Gastrocnemius medialis (tissue), 4 donors: ENCODE measurements at regions not wholly inside any gene's neighbourhood (a gene's known extent, or its start where the extent isn't known, plus 50 kb on each side); places are given as distances from the start of the nearest gene placed in this dataset.

ENCODE experiments used
- ATAC-seq, 2 donors: fragments of 150-250 bp; one replicate each; pipeline ENCODE4 v1.9.1; 2016
- DNase-seq, 2 donors: peaks; one replicate each; pipeline ENCODE4 v3.0.0-alpha.2; 2019
- H3K27ac ChIP-seq, 4 donors: fragments of 200-600 bp; sonication (generic); 1 replicate in 1 of 4; 2 replicates in 3 of 4; pipeline ENCODE4 v1.5.1; 2016 to 2018; ENCODE audit warnings: mild to moderate bottlenecking in 2 of 4, moderate library complexity in 1 of 4
- H3K27me3 ChIP-seq, 3 donors: fragments of 200-600 bp; sonication (generic) in 2 of 3; 1 replicate in 1 of 3; 2 replicates in 2 of 3; pipeline versions ENCODE4 v1.5.1 to v1.6.0; 2016 to 2019; ENCODE audit warnings: mild to moderate bottlenecking in 1 of 3, moderate library complexity in 1 of 3
- H3K36me3 ChIP-seq, 2 donors: fragments of 200-600 bp; sonication (generic) in 1 of 2; one replicate each; pipeline ENCODE4 v1.5.1; 2017 to 2018
- H3K4me1 ChIP-seq, 2 donors: fragments of 200-600 bp; sonication (generic) in 1 of 2; one replicate each; pipeline ENCODE4 v1.5.1; 2016 to 2017; ENCODE audit warnings: mild to moderate bottlenecking in 2 of 2
- H3K4me3 ChIP-seq, 4 donors: fragments of 200-600 bp; sonication (generic) in 3 of 4; 1 replicate in 1 of 4; 2 replicates in 3 of 4; pipeline ENCODE4 v1.5.1; 2016 to 2019; ENCODE audit warnings: mild to moderate bottlenecking in 2 of 4
- H3K9me3 ChIP-seq, 3 donors: fragments of 200-600 bp; sonication (generic) in 2 of 3; 1 replicate in 1 of 3; 2 replicates in 2 of 3; pipeline ENCODE4 v1.5.1; 2016 to 2019
- POLR2A ChIP-seq, 2 donors: fragments of 450-650 bp; IDR thresholded peaks; one replicate each; pipeline ENCODE4 v1.6.1; 2017; ENCODE audit warnings: antibody characterized with exemption in 2 of 2, mild to moderate bottlenecking in 2 of 2, moderate library complexity in 2 of 2
- in situ Hi-C, 4 donors: fragments of 200-750 bp; cut with MboI; loops; one replicate each; pipeline versions ENCODE4 v1.15.0 to v1.8.0; 2017; ENCODE audit warnings: low sequenced_read_pairs in 4 of 4
- intact Hi-C: fragments of 100-400 bp; cut with DNase I; formaldehyde crosslinking; loops from one replicate; pipeline ENCODE4 v1.15.1; 2023; ENCODE audit warnings: low total_unique reads
- TF ChIP-seq, protein P1 (sequence below), 5 experiments: fragments of 450-650 bp in 3 of 5; fragments of 200-600 bp in 2 of 5; sonication (generic) in 2 of 5; IDR thresholded peaks in 4 of 5; conservative IDR thresholded peaks in 1 of 5; 1 replicate in 4 of 5; 2 replicates in 1 of 5; pipeline ENCODE4 v1.5.1; 2016 to 2019; ENCODE audit warnings: antibody characterized with exemption in 5 of 5, mild to moderate bottlenecking in 3 of 5, moderate library complexity in 3 of 5

DNA sequence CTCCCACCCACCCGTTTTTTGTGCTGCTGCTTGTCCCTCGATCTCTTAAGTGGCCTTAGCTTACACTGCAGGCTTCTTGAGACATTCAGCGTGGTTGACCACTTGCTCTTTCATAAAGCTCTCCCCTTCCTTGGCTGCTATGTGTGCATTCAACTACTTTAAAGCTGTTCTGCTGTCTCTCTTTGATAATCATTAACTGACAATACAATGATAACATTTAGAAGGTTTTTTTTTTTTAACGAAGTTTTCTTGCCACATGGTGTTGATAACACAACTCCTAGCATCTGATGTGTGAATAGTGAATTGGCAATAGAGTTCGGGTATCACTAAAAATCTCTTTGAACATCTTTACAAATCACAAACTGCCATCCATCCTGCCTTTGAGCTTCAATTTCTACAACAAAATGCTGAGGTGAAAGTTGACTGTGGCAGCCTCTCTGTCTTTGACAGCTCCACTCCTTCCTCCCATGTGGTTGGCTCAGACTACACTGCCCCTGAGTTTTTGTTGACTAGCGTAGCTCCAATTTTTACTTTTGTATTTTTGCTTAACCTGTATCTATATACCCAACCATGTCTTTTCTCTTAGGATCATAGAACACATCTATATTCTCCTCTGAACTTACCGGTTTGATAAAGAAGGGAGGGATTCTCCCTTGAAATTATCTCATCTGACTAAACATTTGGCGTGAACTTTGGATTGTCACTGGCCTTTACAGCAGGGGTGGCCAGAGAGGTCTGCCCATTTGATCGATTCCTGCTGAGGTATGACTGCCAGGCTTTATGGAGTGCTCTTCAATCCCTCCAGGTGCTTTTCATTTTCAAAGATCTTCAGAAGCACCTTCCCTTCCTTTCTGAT lies 409.4 kb upstream of the CD180 start:
- no peak for TF ChIP-seq POLR2A (IDR thresholded peaks at IDR 0.05)
- TF ChIP-seq, protein P1, sequence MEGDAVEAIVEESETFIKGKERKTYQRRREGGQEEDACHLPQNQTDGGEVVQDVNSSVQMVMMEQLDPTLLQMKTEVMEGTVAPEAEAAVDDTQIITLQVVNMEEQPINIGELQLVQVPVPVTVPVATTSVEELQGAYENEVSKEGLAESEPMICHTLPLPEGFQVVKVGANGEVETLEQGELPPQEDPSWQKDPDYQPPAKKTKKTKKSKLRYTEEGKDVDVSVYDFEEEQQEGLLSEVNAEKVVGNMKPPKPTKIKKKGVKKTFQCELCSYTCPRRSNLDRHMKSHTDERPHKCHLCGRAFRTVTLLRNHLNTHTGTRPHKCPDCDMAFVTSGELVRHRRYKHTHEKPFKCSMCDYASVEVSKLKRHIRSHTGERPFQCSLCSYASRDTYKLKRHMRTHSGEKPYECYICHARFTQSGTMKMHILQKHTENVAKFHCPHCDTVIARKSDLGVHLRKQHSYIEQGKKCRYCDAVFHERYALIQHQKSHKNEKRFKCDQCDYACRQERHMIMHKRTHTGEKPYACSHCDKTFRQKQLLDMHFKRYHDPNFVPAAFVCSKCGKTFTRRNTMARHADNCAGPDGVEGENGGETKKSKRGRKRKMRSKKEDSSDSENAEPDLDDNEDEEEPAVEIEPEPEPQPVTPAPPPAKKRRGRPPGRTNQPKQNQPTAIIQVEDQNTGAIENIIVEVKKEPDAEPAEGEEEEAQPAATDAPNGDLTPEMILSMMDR (IDR thresholded peaks at IDR 0.05 in 4 of 5, conservative IDR thresholded peaks at IDR 0.05 in 1 of 5), result no peak
- in situ Hi-C loops, result no loop called here
- DNase-seq, result no peak

DNA sequence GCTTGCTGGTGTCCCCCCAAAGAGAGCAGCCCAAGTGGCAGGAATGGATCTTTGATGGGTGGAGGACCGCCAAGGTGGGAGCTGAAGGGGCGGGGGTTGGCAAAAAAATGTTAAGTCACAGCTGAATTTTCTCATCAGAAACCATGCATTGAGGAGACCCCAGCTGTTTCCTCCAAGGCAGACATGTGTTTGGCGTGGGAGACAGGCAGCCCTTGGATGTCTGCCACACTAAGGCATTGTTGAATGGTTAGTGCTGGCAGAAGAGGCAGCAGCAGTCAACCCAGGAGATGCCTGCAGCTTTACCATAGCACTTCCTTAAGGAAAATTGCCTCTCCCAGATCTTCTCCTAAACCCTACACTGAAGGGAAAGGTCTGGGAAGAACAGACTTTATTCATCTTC lies 394.9 kb upstream of the CD180 start:
- no peak overlapping the region for H3K4me3 ChIP-seq
- ATAC-seq (no peak), DNase-seq (no peak)
- no peaks in the 10 kb centered on the region for H3K9me3 ChIP-seq
- in situ Hi-C loops (no loop called here), intact Hi-C loops (no loop called here)
- no peak overlapping the region for H3K27ac ChIP-seq
- H3K36me3 ChIP-seq, result no peaks in the 10 kb centered on the region
- no peaks in the 10 kb centered on the region for H3K4me1 ChIP-seq
- TF ChIP-seq, protein P1 (IDR thresholded peaks at IDR 0.05 in 4 of 5, conservative IDR thresholded peaks at IDR 0.05 in 1 of 5), result no peak
- no peak for TF ChIP-seq POLR2A (IDR thresholded peaks at IDR 0.05)
- H3K27me3 ChIP-seq, result no peaks in the 10 kb centered on the region

More for the DNA sequence above, 409.4 kb upstream of the CD180 start:
- H3K4me3 ChIP-seq, result no peak overlapping the region
- intact Hi-C loops, result no loop called here
- H3K36me3 ChIP-seq, result no peaks in the 10 kb centered on the region
- no peak overlapping the region for H3K27ac ChIP-seq
- H3K4me1 ChIP-seq, result no peaks in the 10 kb centered on the region
- H3K27me3 ChIP-seq, result no peaks in the 10 kb centered on the region
- no peaks in the 10 kb centered on the region for H3K9me3 ChIP-seq
- ATAC-seq, result no peak

DNA sequence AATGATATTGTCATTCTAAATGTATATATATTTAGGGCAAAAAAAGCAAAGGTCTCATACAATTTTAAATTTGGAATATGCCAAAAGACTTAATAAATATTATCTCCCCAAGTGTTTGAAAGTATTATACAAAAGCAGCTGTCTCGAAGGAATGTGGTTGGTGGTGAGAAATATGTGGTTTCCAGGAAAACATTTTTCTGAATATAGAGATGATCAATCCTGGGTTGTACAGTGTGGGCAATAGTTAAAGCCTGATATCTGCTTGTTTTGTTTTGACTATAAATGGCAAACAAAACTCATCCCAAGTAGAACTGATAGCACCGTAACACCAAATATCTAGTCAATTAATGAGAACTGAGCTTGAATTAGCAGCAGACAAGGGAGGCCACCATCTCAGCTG lies 391.8 kb upstream of the CD180 start:
- Histone ChIP-seq H3K9me3 (no peaks in the 10 kb centered on the region), H3K27ac (no peak overlapping the region), H3K4me3 (no peak overlapping the region), H3K27me3 (no peaks in the 10 kb centered on the region), H3K4me1 (no peaks in the 10 kb centered on the region), H3K36me3 (no peaks in the 10 kb centered on the region)
- in situ Hi-C loops (no loop called here), intact Hi-C loops (no loop called here)
- ATAC-seq, result no peak
- no peak for TF ChIP-seq POLR2A (IDR thresholded peaks at IDR 0.05)
- TF ChIP-seq, protein P1 (IDR thresholded peaks at IDR 0.05 in 4 of 5, conservative IDR thresholded peaks at IDR 0.05 in 1 of 5), result no peak
- DNase-seq, result no peak

DNA sequence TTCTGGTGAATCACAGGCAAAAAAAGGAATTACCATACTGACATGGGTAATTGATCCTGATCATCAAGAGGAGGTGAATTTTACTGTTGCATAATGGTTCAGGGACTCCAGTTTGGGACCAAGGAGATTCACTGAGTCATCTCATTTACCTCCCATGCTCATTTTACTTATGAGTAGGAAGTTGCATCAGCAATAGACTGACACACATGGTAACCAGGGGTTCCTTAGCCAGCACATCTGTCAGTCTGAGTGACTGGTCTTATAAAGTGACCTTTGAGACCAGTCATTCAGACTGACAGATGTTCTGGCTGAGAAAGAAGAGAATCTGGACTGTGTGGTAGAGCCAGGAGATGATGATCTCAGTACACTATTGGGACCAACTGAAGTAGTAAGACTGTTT lies 384.6 kb upstream of the CD180 start:
- Histone ChIP-seq H3K9me3 (no peaks in the 10 kb centered on the region), H3K27ac (no peak overlapping the region), H3K4me3 (no peak overlapping the region), H3K27me3 (no peaks in the 10 kb centered on the region), H3K36me3 (no peaks in the 10 kb centered on the region), H3K4me1 (no peaks in the 10 kb centered on the region)
- DNase-seq (peak; percentile 12 to 56), ATAC-seq (peak; percentile 79 to 87)
- intact Hi-C loops (no loop called here), in situ Hi-C loops (no loop called here)
- no peak for TF ChIP-seq POLR2A (IDR thresholded peaks at IDR 0.05)
- TF ChIP-seq, protein P1 (IDR thresholded peaks at IDR 0.05 in 4 of 5, conservative IDR thresholded peaks at IDR 0.05 in 1 of 5), result no peak
